HL-60 (cell line): ENCODE measurements at regions not wholly inside any gene's neighbourhood (a gene's known extent, or its start where the extent isn't known, plus 50 kb on each side); places are given as distances from the start of the nearest gene placed in this dataset.

Experiments used
- DNase-seq, 2 experiments: peaks; one replicate each; pipeline ENCODE4 v3.0.0-alpha.2; 2010 to 2020; ENCODE audit warnings: low read depth in 1 of 2, low spot score in 1 of 2
- H3K27ac ChIP-seq: fragments of 250-450 bp; sonication (Bioruptor Pico); replicated peaks from 2 replicates; pipeline ENCODE4 v1.5.1; 2020; ENCODE audit warnings: mild to moderate bottlenecking, moderate library complexity
- H3K27me3 ChIP-seq: fragments of 250-450 bp; sonication (Bioruptor Pico); 2 replicates; pipeline ENCODE4 v1.5.1; 2021; ENCODE audit warnings: mild to moderate bottlenecking, moderate library complexity; ENCODE audit not compliant: insufficient read depth, poor library complexity, severe bottlenecking
- H3K4me3 ChIP-seq: replicated peaks from 2 replicates; pipeline ENCODE4 v1.5.1; 2011; ENCODE audit warnings: mild to moderate bottlenecking, control low read depth, low read length; ENCODE audit not compliant: insufficient read depth
- CTCF ChIP-seq: IDR thresholded peaks from one replicate; pipeline ENCODE4 v1.5.1; 2011; ENCODE audit warnings: low read length, control low read depth, inconsistent platforms; ENCODE audit not compliant: insufficient read depth
- GABPA ChIP-seq: IDR thresholded peaks from 2 replicates; pipeline ENCODE4 v1.6.1; 2012; ENCODE audit warnings: low read depth
- POLR2AphosphoS5 ChIP-seq: IDR thresholded peaks from 2 replicates; pipeline ENCODE4 v1.6.1; 2012; ENCODE audit warnings: low read depth
- REST ChIP-seq: IDR thresholded peaks from 2 replicates; pipeline ENCODE4 v1.6.1; 2012; ENCODE audit warnings: low read depth; ENCODE audit not compliant: insufficient replicate concordance
- SPI1 ChIP-seq: IDR thresholded peaks from 2 replicates; pipeline ENCODE4 v1.6.1; 2012; ENCODE audit warnings: low read depth, mild to moderate bottlenecking, borderline replicate concordance

GRCh38 chr5:3056866-3057265 is 305.4 kb upstream of the IRX2 start:
- no peak for TF ChIP-seq REST
- no peak for TF ChIP-seq GABPA
- TF ChIP-seq POLR2AphosphoS5: no peak
- no peak for TF ChIP-seq SPI1
- TF ChIP-seq CTCF: no peak
- DNase-seq: no peak
- Histone ChIP-seq H3K27ac (no peak overlapping the region), H3K27me3 (no peaks in the 10 kb centered on the region), H3K4me3 (no peak overlapping the region)

GRCh38 chr5:3051400-3051799 is 299.9 kb upstream of the IRX2 start:
- no peak overlapping the region for H3K4me3 ChIP-seq
- no peak for DNase-seq
- H3K27ac ChIP-seq: no peak overlapping the region
- TF ChIP-seq REST: no peak
- TF ChIP-seq POLR2AphosphoS5: no peak
- TF ChIP-seq SPI1: no peak
- no peak for TF ChIP-seq GABPA
- TF ChIP-seq CTCF: no peak
- no peaks in the 10 kb centered on the region for H3K27me3 ChIP-seq

- DNase-seq: no peak
- H3K27me3 ChIP-seq: no peaks in the 10 kb centered on the region
- no peak overlapping the region for H3K4me3 ChIP-seq
- TF ChIP-seq CTCF: no peak
- TF ChIP-seq SPI1: no peak
- H3K27ac ChIP-seq: no peak overlapping the region
These were observed 299.4 kb upstream of the IRX2 start for GRCh38 chr5:3050863-3051262.

GRCh38 chr5:3049261-3049660 is 297.8 kb upstream of the IRX2 start:
- H3K4me3 ChIP-seq: no peak overlapping the region
- no peak for DNase-seq
- H3K27ac ChIP-seq: no peak overlapping the region
- TF ChIP-seq GABPA (no peak), SPI1 (no peak)
- H3K27me3 ChIP-seq: no peaks in the 10 kb centered on the region
